ENCODE measurements at regions not wholly inside any gene's neighbourhood (a gene's known extent, or its start where the extent isn't known, plus 50 kb on each side); places are given as distances from the start of the nearest gene placed in this dataset.

GRCh38 chr5:135154197-135154596 is 120.2 kb upstream of the PITX1 start:
- no peak for TF ChIP-seq EHMT2 (IDR thresholded peaks at IDR 0.05; ENCODE audit: low read depth)
- TF ChIP-seq, protein P1, sequence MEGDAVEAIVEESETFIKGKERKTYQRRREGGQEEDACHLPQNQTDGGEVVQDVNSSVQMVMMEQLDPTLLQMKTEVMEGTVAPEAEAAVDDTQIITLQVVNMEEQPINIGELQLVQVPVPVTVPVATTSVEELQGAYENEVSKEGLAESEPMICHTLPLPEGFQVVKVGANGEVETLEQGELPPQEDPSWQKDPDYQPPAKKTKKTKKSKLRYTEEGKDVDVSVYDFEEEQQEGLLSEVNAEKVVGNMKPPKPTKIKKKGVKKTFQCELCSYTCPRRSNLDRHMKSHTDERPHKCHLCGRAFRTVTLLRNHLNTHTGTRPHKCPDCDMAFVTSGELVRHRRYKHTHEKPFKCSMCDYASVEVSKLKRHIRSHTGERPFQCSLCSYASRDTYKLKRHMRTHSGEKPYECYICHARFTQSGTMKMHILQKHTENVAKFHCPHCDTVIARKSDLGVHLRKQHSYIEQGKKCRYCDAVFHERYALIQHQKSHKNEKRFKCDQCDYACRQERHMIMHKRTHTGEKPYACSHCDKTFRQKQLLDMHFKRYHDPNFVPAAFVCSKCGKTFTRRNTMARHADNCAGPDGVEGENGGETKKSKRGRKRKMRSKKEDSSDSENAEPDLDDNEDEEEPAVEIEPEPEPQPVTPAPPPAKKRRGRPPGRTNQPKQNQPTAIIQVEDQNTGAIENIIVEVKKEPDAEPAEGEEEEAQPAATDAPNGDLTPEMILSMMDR (IDR thresholded peaks at IDR 0.05), result no peak
- TF ChIP-seq CHD4 (IDR thresholded peaks at IDR 0.05; ENCODE audit: borderline replicate concordance), result no peak
- TF ChIP-seq ESRRA (IDR thresholded peaks at IDR 0.05; ENCODE audit: borderline replicate concordance, low read length), result no peak
- no peak for TF ChIP-seq RAD21 (conservative IDR thresholded peaks at IDR 0.05 in 1 of 2, IDR thresholded peaks at IDR 0.05 in 1 of 2)
- no peak for TF ChIP-seq ZFP36 (IDR thresholded peaks at IDR 0.05; ENCODE audit: borderline replicate concordance, partially characterized antibody)
- TF ChIP-seq KDM5A (IDR thresholded peaks at IDR 0.05), result no peak
- no peak for TF ChIP-seq KDM1A (IDR thresholded peaks at IDR 0.05; ENCODE audit: low read depth)
- TF ChIP-seq ATOH8 (CRISPR knock-in tag; IDR thresholded peaks at IDR 0.05; ENCODE audit: low read depth), result no peak
- TF ChIP-seq NFE2L2 (conservative IDR thresholded peaks at IDR 0.05; ENCODE audit: low read length), result no peak

All from A549 (cell line).